Left ventricle myocardium inferior (tissue), 1 donor: ENCODE measurements at regions not wholly inside any gene's neighbourhood (a gene's known extent, or its start where the extent isn't known, plus 50 kb on each side); places are given as distances from the start of the nearest gene placed in this dataset.

Experiments
- DNase-seq: peaks from one replicate; pipeline ENCODE4 v3.0.0-alpha.2; 2020
- H3K27ac ChIP-seq: fragments of 200-600 bp; replicated peaks from 2 replicates; pipeline ENCODE4 v1.8.0; 2021
- H3K27me3 ChIP-seq: fragments of 200-600 bp; 2 replicates; pipeline ENCODE4 v1.8.0; 2021; ENCODE audit warnings: low read depth
- H3K36me3 ChIP-seq: fragments of 200-600 bp; 2 replicates; pipeline ENCODE4 v1.8.0; 2021
- H3K4me1 ChIP-seq: fragments of 200-600 bp; 2 replicates; pipeline ENCODE4 v1.8.0; 2021
- H3K4me3 ChIP-seq: fragments of 200-600 bp; 2 replicates; pipeline ENCODE4 v1.8.0; 2021; ENCODE audit warnings: mild to moderate bottlenecking, moderate library complexity
- H3K9me3 ChIP-seq: fragments of 200-600 bp; replicated peaks from 2 replicates; pipeline ENCODE4 v1.8.0; 2021
- intact Hi-C: fragments of 100-400 bp; cut with micrococcal nuclease; formaldehyde crosslinking; loops from one replicate; pipeline ENCODE4 v1.11.0; 2022
- TF ChIP-seq, protein P1 (sequence below): fragments of 200-600 bp; IDR thresholded peaks from 2 replicates; pipeline ENCODE4 v1.8.0; 2021; ENCODE audit warnings: antibody characterized with exemption, mild to moderate bottlenecking, borderline replicate concordance
- donor health status: DM: no; HTN: yes; CAD: no; lungs with severe emphysema.

DNA sequence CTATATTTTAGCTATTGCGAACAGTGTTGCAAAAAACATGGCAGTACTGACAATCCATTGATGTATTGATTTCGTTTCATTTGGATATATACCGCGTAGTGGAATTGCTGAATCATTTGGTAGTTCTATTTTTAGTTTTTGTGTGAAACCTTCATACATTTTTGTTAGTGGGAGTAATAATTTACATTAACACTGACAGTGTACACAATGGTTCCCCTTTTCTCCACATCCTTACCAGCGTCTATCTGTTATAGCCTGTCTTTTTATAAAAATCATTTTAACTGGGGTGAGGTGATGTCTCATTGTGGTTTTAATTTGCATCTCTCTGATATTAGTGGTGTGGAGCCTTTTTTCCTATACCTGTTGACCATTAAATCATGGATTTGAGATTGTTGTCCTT lies 392.4 kb upstream of the ALCAM start:
- H3K4me1 ChIP-seq: no peaks in the 10 kb centered on the region
- no peak for DNase-seq
- H3K4me3 ChIP-seq: no peak overlapping the region
- no peaks in the 10 kb centered on the region for H3K36me3 ChIP-seq
- intact Hi-C loops: no loop called here
- peaks cover 16% of the 10 kb centered on the region for H3K9me3 ChIP-seq
- TF ChIP-seq, protein P1, sequence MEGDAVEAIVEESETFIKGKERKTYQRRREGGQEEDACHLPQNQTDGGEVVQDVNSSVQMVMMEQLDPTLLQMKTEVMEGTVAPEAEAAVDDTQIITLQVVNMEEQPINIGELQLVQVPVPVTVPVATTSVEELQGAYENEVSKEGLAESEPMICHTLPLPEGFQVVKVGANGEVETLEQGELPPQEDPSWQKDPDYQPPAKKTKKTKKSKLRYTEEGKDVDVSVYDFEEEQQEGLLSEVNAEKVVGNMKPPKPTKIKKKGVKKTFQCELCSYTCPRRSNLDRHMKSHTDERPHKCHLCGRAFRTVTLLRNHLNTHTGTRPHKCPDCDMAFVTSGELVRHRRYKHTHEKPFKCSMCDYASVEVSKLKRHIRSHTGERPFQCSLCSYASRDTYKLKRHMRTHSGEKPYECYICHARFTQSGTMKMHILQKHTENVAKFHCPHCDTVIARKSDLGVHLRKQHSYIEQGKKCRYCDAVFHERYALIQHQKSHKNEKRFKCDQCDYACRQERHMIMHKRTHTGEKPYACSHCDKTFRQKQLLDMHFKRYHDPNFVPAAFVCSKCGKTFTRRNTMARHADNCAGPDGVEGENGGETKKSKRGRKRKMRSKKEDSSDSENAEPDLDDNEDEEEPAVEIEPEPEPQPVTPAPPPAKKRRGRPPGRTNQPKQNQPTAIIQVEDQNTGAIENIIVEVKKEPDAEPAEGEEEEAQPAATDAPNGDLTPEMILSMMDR: no peak
- no peak overlapping the region for H3K27ac ChIP-seq
- H3K27me3 ChIP-seq: no peaks in the 10 kb centered on the region

- no peaks in the 10 kb centered on the region for H3K4me1 ChIP-seq
- no peaks in the 10 kb centered on the region for H3K27me3 ChIP-seq
- H3K27ac ChIP-seq: no peak overlapping the region
- no peak for DNase-seq
- H3K9me3 ChIP-seq: peaks cover 13% of the 10 kb centered on the region
- no peak overlapping the region for H3K4me3 ChIP-seq
- no peaks in the 10 kb centered on the region for H3K36me3 ChIP-seq
- TF ChIP-seq, protein P1: no peak
- intact Hi-C loops: no loop called here
These were observed 389.0 kb upstream of the ALCAM start for GRCh38 chr3:104977719-104978118.

- no peaks in the 10 kb centered on the region for H3K4me1 ChIP-seq
- TF ChIP-seq, protein P1: no peak
- no peak overlapping the region for H3K27ac ChIP-seq
- intact Hi-C loops: no loop called here
- H3K36me3 ChIP-seq: no peaks in the 10 kb centered on the region
- DNase-seq: no peak
- no peaks in the 10 kb centered on the region for H3K27me3 ChIP-seq
- H3K9me3 ChIP-seq: no peaks in the 10 kb centered on the region
- H3K4me3 ChIP-seq: no peak overlapping the region
These were observed 384.6 kb upstream of the ALCAM start for GRCh38 chr3:104982130-104982529.

DNA sequence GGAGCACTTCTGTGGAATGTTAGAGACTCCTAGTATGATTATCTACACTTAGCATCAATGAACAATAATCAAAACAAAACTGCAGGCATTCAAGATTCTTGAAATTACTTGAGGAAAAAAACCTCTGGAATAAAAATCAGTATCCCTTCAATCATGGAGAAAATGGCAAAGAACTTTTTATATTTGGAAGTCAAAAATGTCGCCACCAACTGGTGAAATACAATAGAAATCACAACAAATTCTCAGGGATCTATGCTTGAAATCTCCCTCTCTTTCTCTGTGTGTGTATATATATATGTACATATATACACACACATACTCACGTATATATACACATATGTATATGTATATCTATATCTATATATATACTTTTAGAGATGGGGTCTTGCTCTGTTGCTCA lies 378.9 kb upstream of the ALCAM start:
- no peak overlapping the region for H3K27ac ChIP-seq
- intact Hi-C loops: no loop called here
- H3K27me3 ChIP-seq: no peaks in the 10 kb centered on the region
- no peaks in the 10 kb centered on the region for H3K9me3 ChIP-seq
- no peaks in the 10 kb centered on the region for H3K4me1 ChIP-seq
- TF ChIP-seq, protein P1: no peak
- no peak overlapping the region for H3K4me3 ChIP-seq
- no peaks in the 10 kb centered on the region for H3K36me3 ChIP-seq
- DNase-seq: no peak

GRCh38 chr3:104988496-104988895 lies 378.2 kb upstream of the ALCAM start:
- Histone ChIP-seq H3K27ac (no peak overlapping the region), H3K27me3 (no peaks in the 10 kb centered on the region), H3K36me3 (no peaks in the 10 kb centered on the region), H3K4me3 (no peak overlapping the region), H3K4me1 (no peaks in the 10 kb centered on the region), H3K9me3 (no peaks in the 10 kb centered on the region)
- intact Hi-C loops: no loop called here
- TF ChIP-seq, protein P1: no peak
- DNase-seq: no peak

DNA sequence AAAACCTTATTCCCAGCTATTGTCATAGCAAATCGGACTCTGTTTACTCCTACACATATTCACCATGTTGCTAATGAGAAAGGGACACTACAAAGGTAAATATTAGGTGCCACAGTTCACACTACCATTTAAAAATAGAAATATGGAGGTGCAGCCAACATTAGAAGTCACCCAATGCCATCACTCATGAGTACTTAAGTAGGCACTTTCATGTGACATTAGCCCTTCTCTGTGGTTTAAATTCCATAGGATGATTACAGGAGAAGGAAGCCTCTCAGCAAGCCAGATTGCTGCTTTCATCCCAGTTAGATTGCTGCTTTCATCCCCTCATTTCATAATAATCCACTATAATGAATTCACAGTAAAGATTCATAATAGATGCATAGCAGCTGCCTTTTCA lies 376.8 kb upstream of the ALCAM start:
- no peaks in the 10 kb centered on the region for H3K4me1 ChIP-seq
- H3K4me3 ChIP-seq: no peak overlapping the region
- TF ChIP-seq, protein P1: no peak
- intact Hi-C loops: no loop called here
- DNase-seq: no peak
- no peak overlapping the region for H3K27ac ChIP-seq
- H3K27me3 ChIP-seq: no peaks in the 10 kb centered on the region
- H3K36me3 ChIP-seq: no peaks in the 10 kb centered on the region
- H3K9me3 ChIP-seq: no peaks in the 10 kb centered on the region
